GM19372 (cell line): ENCODE measurements at regions not wholly inside any gene's neighbourhood (a gene's known extent, or its start where the extent isn't known, plus 50 kb on each side); places are given as distances from the start of the nearest gene placed in this dataset.
"Not testable (repeated sequence)": the region's sequence is repeated elsewhere in the genome, so short reads cannot be mapped to it uniquely, and the experiment has no call there.

ENCODE experiments used
- ATAC-seq: cut with Tn5 transposase; IDR thresholded peaks from one replicate; pipeline ENCODE4 v1.9.1; 2021; ENCODE audit warnings: mild to moderate bottlenecking, low read depth, moderate library complexity; ENCODE audit not compliant: unreplicated experiment

- ATAC-seq: no peak
These were observed 235.7 kb downstream of the EMX2 start for GRCh38 chr10:117778241-117778640.

GRCh38 chr10:117780411-117780810 is 237.9 kb downstream of the EMX2 start:
- no peak for ATAC-seq

GRCh38 chr10:117781216-117781831 is 238.8 kb downstream of the EMX2 start:
- ATAC-seq: no peak

- no peak for ATAC-seq
These were observed 239.7 kb downstream of the EMX2 start for GRCh38 chr10:117782276-117782675.

DNA sequence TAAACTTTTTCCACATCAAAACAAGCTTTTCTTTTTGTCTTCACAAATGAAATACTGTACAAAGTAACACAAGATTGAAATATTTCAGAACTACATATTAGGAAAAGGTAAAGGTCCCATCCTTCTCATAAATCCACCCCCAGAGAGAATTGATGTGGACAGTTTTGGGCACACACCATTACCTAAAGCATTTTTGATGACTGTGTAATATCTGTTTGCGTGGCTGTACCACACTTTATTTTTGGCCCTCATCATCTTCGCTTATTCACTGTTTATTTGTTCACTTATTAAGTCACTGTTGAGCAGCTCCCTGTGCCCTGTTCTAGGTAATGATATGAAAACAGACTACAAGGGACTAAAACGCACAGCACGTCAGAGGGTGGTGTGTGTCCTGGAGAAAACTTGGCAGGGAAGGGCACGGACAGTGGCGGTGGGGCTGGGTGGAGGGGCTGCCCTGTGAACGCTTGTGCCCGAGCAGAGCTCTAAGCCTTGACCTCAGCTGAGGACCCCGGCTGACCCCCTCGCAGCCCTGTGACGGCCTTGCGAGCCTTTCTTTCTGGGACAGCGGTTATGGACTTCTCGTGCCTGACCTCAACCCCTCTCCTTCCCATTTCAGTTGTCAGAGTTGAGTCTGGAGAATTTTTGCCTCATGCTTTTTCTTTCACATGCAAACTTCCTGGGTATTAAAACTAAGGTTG is 241.3 kb downstream of the EMX2 start:
- no peak for ATAC-seq

DNA sequence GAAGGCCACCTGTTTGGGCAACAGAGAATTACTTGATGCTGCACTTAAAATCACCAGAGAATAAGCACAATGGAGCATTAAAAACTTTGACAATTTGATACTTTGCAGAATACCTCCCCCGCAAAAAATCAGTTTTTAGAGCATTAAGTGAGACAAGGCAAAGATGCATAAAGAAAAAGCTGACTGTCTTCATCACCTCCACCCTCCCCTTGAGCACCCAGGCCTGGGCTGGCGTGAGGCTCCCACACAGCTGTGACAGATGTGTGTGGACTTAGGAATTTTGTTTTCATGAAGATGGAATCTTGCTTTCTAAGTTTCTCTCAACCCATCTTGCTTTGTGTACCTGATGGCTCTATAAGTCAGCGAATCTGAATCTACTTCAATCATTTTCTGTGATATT is 242.2 kb downstream of the EMX2 start:
- ATAC-seq: no peak

GRCh38 chr10:117788911-117789310 is 246.4 kb downstream of the EMX2 start:
- ATAC-seq: no peak

DNA sequence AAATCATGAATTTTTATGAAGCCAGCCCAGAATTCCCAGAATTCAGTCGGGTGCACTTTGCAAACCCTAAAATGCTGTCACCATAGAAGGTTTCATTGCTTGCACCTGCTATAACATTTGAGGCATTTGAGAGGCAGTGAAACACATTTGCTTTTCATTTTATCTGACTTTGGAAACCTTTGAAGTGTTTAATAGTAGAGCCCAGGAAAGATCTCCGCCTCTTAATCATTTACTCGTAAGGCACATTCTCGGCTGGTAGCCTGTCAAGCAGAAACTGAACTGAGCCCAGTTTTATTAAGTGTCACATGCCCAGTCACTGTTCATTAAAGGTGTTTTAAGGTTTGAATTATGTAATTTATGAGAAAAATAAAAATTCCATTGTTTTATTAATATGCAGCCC is 247.6 kb downstream of the EMX2 start:
- no peak for ATAC-seq

DNA sequence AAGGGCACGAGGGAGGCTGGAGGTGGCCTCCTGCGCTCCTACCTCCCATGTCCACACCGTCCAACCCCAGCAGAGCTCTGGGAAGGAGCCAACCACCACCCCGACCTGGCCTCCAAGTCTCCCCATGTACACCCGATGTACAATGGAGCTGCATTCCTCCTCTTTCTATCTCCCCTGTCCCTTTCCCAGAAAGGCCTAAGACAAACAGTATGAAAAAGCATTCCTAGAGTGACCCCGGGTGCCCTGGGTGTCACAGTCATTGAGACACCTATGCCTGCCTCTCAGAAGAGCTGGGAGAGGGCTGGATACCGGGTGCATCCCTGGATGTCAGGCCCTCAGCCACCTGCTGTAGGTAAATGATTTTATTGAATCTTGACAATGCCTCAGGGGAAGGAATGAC is 248.1 kb downstream of the EMX2 start:
- no peak for ATAC-seq

GRCh38 chr10:117792214-117792613 is 249.7 kb downstream of the EMX2 start:
- no peak for ATAC-seq

- no peak for ATAC-seq
These were observed 250.5 kb downstream of the RAB11FIP2 start for GRCh38 chr10:117796130-117796745.

- no peak for ATAC-seq
These were observed 249.4 kb downstream of the RAB11FIP2 start for GRCh38 chr10:117797296-117797695.

- no peak for ATAC-seq
These were observed 245.1 kb downstream of the RAB11FIP2 start for GRCh38 chr10:117801691-117802090.

GRCh38 chr10:117804470-117805011 is 242.2 kb downstream of the RAB11FIP2 start:
- no peak for ATAC-seq

DNA sequence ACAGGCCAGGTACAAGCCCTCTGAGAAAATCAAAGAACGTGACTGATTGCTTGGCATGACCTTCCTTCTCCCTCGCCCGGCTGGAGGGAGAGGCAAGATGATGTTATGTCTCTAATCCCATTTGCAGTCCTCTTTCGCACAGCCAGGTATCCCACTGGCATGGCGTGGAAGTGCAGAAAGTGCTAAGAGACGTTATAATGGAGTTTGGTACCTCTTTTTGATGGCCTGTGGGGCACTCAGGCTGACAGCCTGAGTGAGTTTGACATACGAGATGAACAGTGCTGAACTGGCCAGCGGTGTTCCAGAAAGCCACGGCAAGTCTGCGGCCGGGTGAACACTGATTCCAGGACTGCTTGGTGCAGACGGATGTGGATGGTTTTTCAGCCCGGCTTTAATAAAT is 241.6 kb downstream of the RAB11FIP2 start:
- no peak for ATAC-seq

GRCh38 chr10:117807441-117807840 is 239.3 kb downstream of the RAB11FIP2 start:
- ATAC-seq: no peak

- not testable (repeated sequence) for ATAC-seq
These were observed 230.9 kb downstream of the RAB11FIP2 start for GRCh38 chr10:117815816-117816215.

GRCh38 chr10:117817116-117817515 is 229.6 kb downstream of the RAB11FIP2 start:
- no peak for ATAC-seq

DNA sequence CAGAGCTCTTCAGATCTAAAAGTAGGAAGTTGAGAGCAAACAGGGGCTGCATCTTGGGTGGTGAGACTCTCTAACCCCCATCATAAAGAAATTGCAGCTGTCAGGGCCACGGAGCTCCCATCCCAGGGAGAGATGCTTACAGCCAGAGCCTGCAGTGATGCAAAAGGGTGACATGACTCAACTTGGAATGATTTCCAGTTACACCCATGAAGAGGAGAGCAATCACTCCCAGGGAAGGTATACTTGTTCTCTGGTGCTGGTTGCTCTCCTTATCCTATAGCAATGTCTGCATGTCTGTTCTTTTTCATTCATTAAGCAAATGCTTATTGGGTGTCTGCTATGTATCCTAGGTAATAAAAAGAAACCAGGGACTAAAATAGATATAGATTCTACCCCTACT is 228.0 kb downstream of the RAB11FIP2 start:
- ATAC-seq: no peak

DNA sequence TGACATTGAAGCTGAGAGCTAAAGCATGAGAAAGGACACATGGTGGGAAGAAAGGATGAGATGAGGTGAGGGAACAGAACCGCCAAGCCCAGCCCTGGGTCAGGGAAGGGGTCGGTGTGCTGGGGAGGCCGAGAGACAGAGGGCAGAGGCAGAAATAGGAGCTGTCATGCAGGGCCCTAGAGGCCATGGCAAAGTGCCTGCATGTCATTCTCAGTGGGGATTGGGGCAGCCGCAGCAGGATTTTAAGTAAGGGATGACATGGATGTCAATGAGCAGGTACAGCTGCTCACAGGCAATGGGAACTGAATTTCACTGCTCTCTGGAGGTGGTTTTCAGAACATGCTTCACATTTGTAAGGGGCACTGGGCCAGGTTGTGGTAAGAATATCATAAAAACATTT is 227.4 kb downstream of the RAB11FIP2 start:
- no peak for ATAC-seq

DNA sequence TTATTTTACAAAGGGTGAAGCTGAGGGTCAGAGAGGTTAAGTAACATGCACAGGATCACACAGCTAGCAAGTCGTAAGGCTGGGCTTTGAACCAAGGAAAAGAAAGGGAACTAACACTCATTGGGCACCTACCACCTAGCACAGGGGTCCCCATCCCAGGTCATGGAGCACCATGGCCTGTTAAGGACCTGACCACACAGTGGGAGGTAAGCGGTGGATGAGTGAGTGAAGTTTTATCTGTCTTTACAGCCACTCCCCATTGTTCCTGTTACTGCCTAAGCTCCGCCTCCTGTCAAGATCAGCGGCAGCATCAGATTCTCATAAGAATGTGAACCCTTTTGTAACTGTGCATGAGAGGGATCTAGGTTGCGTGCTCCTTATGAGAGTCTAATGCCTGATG is 222.8 kb downstream of the RAB11FIP2 start:
- no peak for ATAC-seq

DNA sequence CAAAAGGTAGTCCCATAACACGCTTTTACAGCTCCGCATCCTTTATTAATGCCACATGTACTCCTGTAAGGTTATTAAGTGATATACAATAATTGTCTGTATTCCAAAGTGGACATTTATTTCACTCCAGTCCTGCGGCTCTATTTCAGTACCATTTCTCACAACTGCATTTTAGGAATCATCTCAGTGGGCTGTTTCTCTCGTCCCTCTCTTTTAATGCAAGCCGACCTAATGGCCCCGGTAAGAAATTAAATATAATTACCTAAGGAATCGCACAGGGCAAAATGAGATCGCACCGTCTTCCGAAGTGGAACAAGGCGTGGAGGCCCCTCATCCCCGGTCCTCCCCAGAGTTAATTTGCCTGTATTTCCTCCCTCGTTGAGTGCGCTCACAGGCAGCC is 216.5 kb downstream of the RAB11FIP2 start:
- ATAC-seq: no peak
